PC-9 (cell line): ENCODE measurements at regions not wholly inside any gene's neighbourhood (a gene's known extent, or its start where the extent isn't known, plus 50 kb on each side); places are given as distances from the start of the nearest gene placed in this dataset.

Source experiments
- BruUV-seq: library from RNA; stranded (reverse); fragments of 400-500 nt; replicated peaks from 2 replicates; lab custom pipeline; 2021; lab: Mats Ljungman, UMichigan
- CTCF ChIA-PET: fragments of 300-600 bp; sonication (Branson Sonifier 250); formaldehyde crosslinking; loops from one replicate; lab custom pipeline; 2022; ENCODE audit warnings: antibody characterized with exemption; lab: Charles Lee
- POLR2A ChIA-PET: fragments of 300-600 bp; sonication (Branson Sonifier 250); formaldehyde crosslinking; loops from one replicate; lab custom pipeline; 2022; ENCODE audit warnings: antibody characterized with exemption; ENCODE audit not compliant: unreplicated experiment; lab: Charles Lee
- DNase-seq, 2 experiments: peaks; one replicate each; pipeline versions ENCODE4 v3.0.0 to v3.0.0-alpha.2; 2015 to 2022; ENCODE audit warnings: mixed read lengths in 1 of 2
- H2AFZ ChIP-seq: fragments of 200-600 bp; sonication (generic); 2 replicates; pipeline ENCODE4 v1.8.1; 2017; ENCODE audit warnings: antibody characterized with exemption
- H3F3A ChIP-seq: fragments of 200-600 bp; sonication (generic); 2 replicates; pipeline ENCODE4 v1.8.1; 2017; ENCODE audit warnings: antibody characterized with exemption, mild to moderate bottlenecking, low read depth; ENCODE audit not compliant: insufficient read depth
- H3K27ac ChIP-seq: fragments of 200-600 bp; sonication (generic); 2 replicates; pipeline ENCODE4 v1.6.1; 2016; ENCODE audit warnings: mixed run types
- H3K27me3 ChIP-seq: fragments of 200-600 bp; sonication (generic); 2 replicates; pipeline ENCODE4 v1.6.1; 2016; ENCODE audit warnings: low read depth, mixed run types; ENCODE audit not compliant: insufficient read depth
- H3K36me3 ChIP-seq: fragments of 200-600 bp; sonication (generic); 2 replicates; pipeline ENCODE4 v1.6.1; 2016; ENCODE audit warnings: low read depth, mixed run types
- H3K4me1 ChIP-seq: fragments of 200-600 bp; sonication (generic); replicated peaks from 2 replicates; pipeline ENCODE4 v1.6.1; 2016; ENCODE audit warnings: mixed run types; ENCODE audit not compliant: insufficient read depth
- H3K4me2 ChIP-seq: fragments of 200-600 bp; sonication (generic); 2 replicates; pipeline ENCODE4 v1.6.1; 2017; ENCODE audit warnings: mixed run types
- H3K4me3 ChIP-seq: fragments of 200-600 bp; sonication (generic); 2 replicates; pipeline ENCODE4 v1.6.1; 2016; ENCODE audit warnings: mixed run types
- H3K79me2 ChIP-seq: fragments of 200-600 bp; sonication (generic); 2 replicates; pipeline ENCODE4 v1.6.1; 2017; ENCODE audit warnings: low read depth, mixed run types
- H3K9me2 ChIP-seq: fragments of 200-600 bp; sonication (generic); 2 replicates; pipeline ENCODE4 v1.8.1; 2017; ENCODE audit warnings: mild to moderate bottlenecking; ENCODE audit not compliant: insufficient read depth
- H3K9me3 ChIP-seq: fragments of 200-600 bp; sonication (generic); 2 replicates; pipeline ENCODE4 v1.8.1; 2016; ENCODE audit warnings: low read depth; ENCODE audit not compliant: insufficient read depth
- H4K20me1 ChIP-seq: fragments of 200-600 bp; sonication (generic); 2 replicates; pipeline ENCODE4 v1.8.1; 2017; ENCODE audit not compliant: insufficient read depth
- CTCF ChIP-seq: fragments of 200-600 bp; sonication (generic); conservative IDR thresholded peaks from 2 replicates; pipeline ENCODE4 v1.6.1; 2017; ENCODE audit warnings: mixed run types, antibody characterized with exemption, mild to moderate bottlenecking, moderate library complexity
- EZH2 ChIP-seq: fragments of 200-600 bp; sonication (generic); IDR thresholded peaks from 2 replicates; pipeline ENCODE4 v1.8.0; 2017; ENCODE audit warnings: antibody characterized with exemption, low read depth
- intact Hi-C: fragments of 100-400 bp; cut with micrococcal nuclease; formaldehyde crosslinking; loops from one replicate; pipeline ENCODE4 v1.10.0; 2022; ENCODE audit not compliant: unreplicated experiment

- ChIA-PET POLR2A (no interaction called here), CTCF (no interaction called here)
- Histone ChIP-seq H3K4me1 (no peaks in the 10 kb centered on the region), H3K9me2 (no peaks in the 10 kb centered on the region), H3K4me3 (no peak overlapping the region), H3K9me3 (no peaks in the 10 kb centered on the region), H3K27ac (no peak overlapping the region), H2AFZ (no peak overlapping the region), H3K27me3 (no peaks in the 10 kb centered on the region), H3F3A (peaks cover 3% of the 10 kb centered on the region; the same call in 1 of the 2 replicates), H4K20me1 (no peaks in the 10 kb centered on the region), H3K4me2 (no peak overlapping the region), H3K79me2 (peaks cover 41% of the 10 kb centered on the region; the same call in 1 of the 2 replicates), H3K36me3 (no peaks in the 10 kb centered on the region; the same call in 1 of the 2 replicates)
- TF ChIP-seq CTCF = no peak
- no peak for TF ChIP-seq EZH2
- DNase-seq = no peak
- intact Hi-C loops = no loop called here
- BruUV-seq = no TSS peak
Observed at GRCh38 chr3:44016818-44017217, 224.9 kb upstream of the TOPAZ1 start.

DNA sequence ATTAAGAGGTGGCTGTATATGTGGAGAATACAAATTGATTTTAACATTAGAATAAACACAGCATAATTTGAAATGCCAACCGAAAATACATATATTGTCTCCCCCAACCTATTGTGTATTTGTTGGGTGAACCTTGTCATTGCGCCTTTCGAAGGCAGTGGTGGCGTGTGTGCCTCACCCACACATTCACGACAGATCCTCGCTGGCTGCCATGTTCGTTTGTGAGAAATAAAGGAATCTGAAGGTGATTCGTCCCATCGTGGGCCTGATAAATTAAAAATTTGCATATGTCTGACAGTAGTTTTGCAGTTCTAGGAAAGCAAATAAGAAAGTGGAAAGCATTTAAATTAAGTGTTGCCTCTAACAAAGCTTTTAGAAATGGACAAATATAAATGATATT lies 222.8 kb upstream of the TOPAZ1 start:
- no peak overlapping the region for H3K4me3 ChIP-seq
- peaks cover 59% of the 10 kb centered on the region for H3K79me2 ChIP-seq
- CTCF ChIA-PET = no interaction called here
- no peaks in the 10 kb centered on the region for H3K4me1 ChIP-seq
- H3K27me3 ChIP-seq = no peaks in the 10 kb centered on the region
- H3K9me2 ChIP-seq = no peaks in the 10 kb centered on the region
- no TSS peak for BruUV-seq
- intact Hi-C loops = no loop called here
- no peak overlapping the region for H2AFZ ChIP-seq
- H3K27ac ChIP-seq = no peak overlapping the region
- no peaks in the 10 kb centered on the region for H3K9me3 ChIP-seq
- TF ChIP-seq EZH2 (no peak), CTCF (no peak)
- POLR2A ChIA-PET = no interaction called here
- no peaks in the 10 kb centered on the region; the same call in 1 of the 2 replicates for H4K20me1 ChIP-seq
- H3K36me3 ChIP-seq = peaks cover under 1% of the 10 kb centered on the region; the same call in 1 of the 2 replicates
- no peak overlapping the region for H3K4me2 ChIP-seq
- peaks cover 3% of the 10 kb centered on the region; the same call in 1 of the 2 replicates for H3F3A ChIP-seq
- DNase-seq = no peak

GRCh38 chr3:44019736-44020135 lies 221.9 kb upstream of the TOPAZ1 start:
- no peaks in the 10 kb centered on the region for H3K9me2 ChIP-seq
- BruUV-seq = no TSS peak
- POLR2A ChIA-PET = no interaction called here
- H3K27me3 ChIP-seq = no peaks in the 10 kb centered on the region
- H3K4me3 ChIP-seq = no peak overlapping the region
- peaks cover 67% of the 10 kb centered on the region for H3K79me2 ChIP-seq
- H3K27ac ChIP-seq = no peak overlapping the region
- no peak for DNase-seq
- H3K9me3 ChIP-seq = no peaks in the 10 kb centered on the region
- TF ChIP-seq CTCF (no peak), EZH2 (no peak)
- H3F3A ChIP-seq = peaks cover 3% of the 10 kb centered on the region; the same call in 1 of the 2 replicates
- intact Hi-C loops = no loop called here
- H3K4me2 ChIP-seq = no peak overlapping the region
- no peaks in the 10 kb centered on the region for H3K4me1 ChIP-seq
- CTCF ChIA-PET = no interaction called here
- H4K20me1 ChIP-seq = no peaks in the 10 kb centered on the region; the same call in 1 of the 2 replicates
- no peak overlapping the region for H2AFZ ChIP-seq
- H3K36me3 ChIP-seq = peaks cover 4% of the 10 kb centered on the region; the same call in 1 of the 2 replicates
